ENCODE measurements at regions not wholly inside any gene's neighbourhood (a gene's known extent, or its start where the extent isn't known, plus 50 kb on each side); places are given as distances from the start of the nearest gene placed in this dataset.

DNA sequence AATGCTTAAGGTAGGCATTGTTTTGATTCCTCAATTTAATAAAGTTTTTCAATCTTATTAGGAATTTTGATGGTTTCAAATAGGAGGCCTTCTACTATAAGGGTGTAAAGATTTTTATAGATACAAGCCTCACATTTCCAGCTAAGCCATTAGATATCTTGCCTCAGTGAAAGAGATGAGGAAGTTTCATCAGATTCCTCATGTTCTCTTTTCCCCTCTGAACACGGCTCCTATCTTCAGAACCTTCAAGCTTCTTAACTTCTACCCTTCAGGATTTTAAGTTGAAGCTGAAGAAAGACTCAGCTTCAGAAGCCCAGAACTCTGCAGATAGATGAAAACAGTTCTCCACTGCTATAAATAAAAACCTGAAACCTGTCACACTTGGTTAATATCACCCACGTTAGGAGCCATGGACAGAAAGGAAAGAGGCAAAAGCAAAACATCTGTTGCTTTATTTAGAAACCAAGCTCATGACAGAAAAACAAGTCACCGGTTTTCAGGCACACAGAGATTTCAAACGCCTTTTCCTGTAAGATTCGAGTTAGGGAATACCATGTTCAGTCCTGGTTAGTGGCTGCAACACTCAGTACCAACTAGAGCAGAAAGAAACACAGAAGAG is 82.2 kb upstream of the GOLGA8B start:
- TF ChIP-seq POLR2A (IDR thresholded peaks at IDR 0.05; ENCODE audit: low read depth, low read length) (no peak), CTCF (IDR thresholded peaks at IDR 0.05; ENCODE audit: extremely low read depth in 1 of 2, insufficient read depth in 1 of 2, low read depth in 1 of 2, low read length in 2 of 2) (no peak), GATA2 (IDR thresholded peaks at IDR 0.05; ENCODE audit: insufficient read depth, insufficient read length, low read depth, low read length) (no peak), FOS (IDR thresholded peaks at IDR 0.05; ENCODE audit: borderline replicate concordance, insufficient read depth, low read length) (no peak), POLR2AphosphoS5 (IDR thresholded peaks at IDR 0.05; ENCODE audit: insufficient read depth, low read depth, low read length) (no peak), MAX (IDR thresholded peaks at IDR 0.05; ENCODE audit: insufficient read depth, insufficient read length) (no peak), EZH2 (IDR thresholded peaks at IDR 0.05; ENCODE audit: borderline replicate concordance, low read depth, low read length, severe bottlenecking) (no peak), JUN (IDR thresholded peaks at IDR 0.05; ENCODE audit: borderline replicate concordance, insufficient read depth, insufficient read length, low read depth) (no peak), MYC (IDR thresholded peaks at IDR 0.05; ENCODE audit: low read depth, low read length) (no peak)
